BLaER1 (cell line): ENCODE measurements at regions not wholly inside any gene's neighbourhood (a gene's known extent, or its start where the extent isn't known, plus 50 kb on each side); places are given as distances from the start of the nearest gene placed in this dataset.
"Not testable (repeated sequence)": the region's sequence is repeated elsewhere in the genome, so short reads cannot be mapped to it uniquely, and the experiment has no call there.

Source experiments
- H3K27ac ChIP-seq: shearing (Covaris generic); formaldehyde crosslinking; 2 replicates; pipeline ENCODE4 v1.8.1; 2022
- H3K27me3 ChIP-seq: shearing (Covaris generic); formaldehyde crosslinking; 2 replicates; pipeline ENCODE4 v1.8.1; 2022
- H3K36me3 ChIP-seq: shearing (Covaris generic); formaldehyde crosslinking; 2 replicates; pipeline ENCODE4 v1.8.1; 2022
- H3K4me1 ChIP-seq: shearing (Covaris generic); formaldehyde crosslinking; 2 replicates; pipeline ENCODE4 v1.8.1; 2022
- H3K4me2 ChIP-seq: shearing (Covaris generic); formaldehyde crosslinking; 2 replicates; pipeline ENCODE4 v1.8.1; 2022
- H3K4me3 ChIP-seq: shearing (Covaris generic); formaldehyde crosslinking; 2 replicates; pipeline ENCODE4 v1.8.1; 2022
- H3K9ac ChIP-seq: shearing (Covaris generic); formaldehyde crosslinking; 2 replicates; pipeline ENCODE4 v1.8.1; 2022
- H3K9me3 ChIP-seq: shearing (Covaris generic); formaldehyde crosslinking; 2 replicates; pipeline ENCODE4 v1.8.1; 2022
- H4K20me1 ChIP-seq: shearing (Covaris generic); formaldehyde crosslinking; 2 replicates; pipeline ENCODE4 v1.8.1; 2022
- Cebpa-rat ChIP-seq: shearing (Covaris generic); IDR thresholded peaks from 2 replicates; pipeline ENCODE4 v1.8.1; 2022

DNA sequence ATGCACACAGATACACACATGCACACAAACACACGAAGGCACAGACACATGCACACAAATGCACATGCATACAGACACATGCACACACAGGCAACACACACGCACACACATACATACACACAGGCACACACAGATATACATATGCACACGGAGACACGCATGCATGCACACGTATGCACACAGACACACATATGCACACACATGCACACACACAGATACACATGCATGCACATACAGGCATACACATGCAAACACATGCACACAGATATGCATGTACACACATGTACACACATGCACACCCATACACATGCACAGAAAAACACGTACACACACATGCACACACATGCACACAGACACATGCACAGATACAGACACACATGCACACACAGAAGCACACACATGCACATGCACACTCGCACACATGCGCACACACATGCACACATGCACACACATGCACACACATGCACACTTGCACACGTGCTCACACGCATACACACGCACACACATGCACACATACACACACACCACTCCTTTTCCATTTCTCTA lies 70.8 kb upstream of the ALDH3B2 start:
- Histone ChIP-seq H3K27ac (no peak overlapping the region), H4K20me1 (no peaks in the 10 kb centered on the region), H3K36me3 (no peaks in the 10 kb centered on the region), H3K27me3 (no peaks in the 10 kb centered on the region), H3K4me3 (no peak overlapping the region), H3K9ac (no peak overlapping the region), H3K9me3 (no peaks in the 10 kb centered on the region), H3K4me2 (peak overlapping the region; percentile 57), H3K4me1 (peaks cover 45% of the 10 kb centered on the region)
- no peak for TF ChIP-seq Cebpa-rat

DNA sequence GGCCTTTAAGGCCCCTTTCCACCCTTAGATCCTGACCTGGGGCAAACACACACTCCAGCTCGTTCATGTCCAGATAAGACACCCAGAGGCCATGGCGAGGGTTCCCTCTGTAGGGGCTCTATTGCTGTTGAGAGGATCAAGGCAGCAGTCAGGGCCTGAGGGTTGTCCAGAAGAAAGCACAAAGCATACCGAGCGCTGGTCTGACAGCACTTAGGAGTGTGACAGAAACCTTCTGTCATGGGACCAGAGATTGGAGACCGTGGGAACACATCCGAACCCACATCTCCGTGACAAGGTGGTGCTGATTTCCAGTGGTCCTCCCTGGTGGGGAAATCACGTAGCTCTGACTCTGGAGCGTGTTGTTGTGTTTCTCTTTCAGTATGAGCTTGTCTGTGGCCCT lies 69.8 kb upstream of the ALDH3B2 start:
- peak overlapping the region; percentile 57 for H3K4me2 ChIP-seq
- H3K9ac ChIP-seq, H3K36me3 ChIP-seq, H3K4me3 ChIP-seq, H4K20me1 ChIP-seq, H3K27me3 ChIP-seq, H3K9me3 ChIP-seq: not testable (repeated sequence)
- 0 out of 2 replicates have a peak overlapping the region, but pooled peaks have one; percentile 30 for H3K27ac ChIP-seq
- H3K4me1 ChIP-seq: peaks cover 45% of the 10 kb centered on the region

DNA sequence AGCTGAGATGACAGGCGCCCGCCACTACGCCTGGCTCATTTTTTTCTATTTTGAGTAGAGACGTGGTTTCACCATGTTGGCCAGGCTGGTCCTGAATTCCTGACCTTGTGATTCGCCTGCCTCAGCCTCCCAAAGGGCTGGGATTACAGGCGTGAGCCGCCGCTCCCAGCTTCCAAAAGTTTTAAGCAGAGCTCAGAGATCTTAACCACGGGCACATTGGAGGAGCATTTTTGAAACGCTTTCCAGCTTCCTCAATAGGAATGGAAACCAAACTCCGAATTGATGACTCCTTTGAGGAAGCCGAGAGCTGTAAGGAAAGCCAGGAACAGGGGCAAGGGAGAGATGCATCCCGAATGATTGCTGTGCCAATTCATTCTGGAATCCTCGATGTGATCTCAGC lies 63.8 kb upstream of the ALDH3B2 start:
- not testable (repeated sequence) for H3K36me3 ChIP-seq, H3K4me3 ChIP-seq, H3K27me3 ChIP-seq, H3K9me3 ChIP-seq, H3K4me2 ChIP-seq, H3K27ac ChIP-seq, H4K20me1 ChIP-seq, H3K4me1 ChIP-seq, H3K9ac ChIP-seq

DNA sequence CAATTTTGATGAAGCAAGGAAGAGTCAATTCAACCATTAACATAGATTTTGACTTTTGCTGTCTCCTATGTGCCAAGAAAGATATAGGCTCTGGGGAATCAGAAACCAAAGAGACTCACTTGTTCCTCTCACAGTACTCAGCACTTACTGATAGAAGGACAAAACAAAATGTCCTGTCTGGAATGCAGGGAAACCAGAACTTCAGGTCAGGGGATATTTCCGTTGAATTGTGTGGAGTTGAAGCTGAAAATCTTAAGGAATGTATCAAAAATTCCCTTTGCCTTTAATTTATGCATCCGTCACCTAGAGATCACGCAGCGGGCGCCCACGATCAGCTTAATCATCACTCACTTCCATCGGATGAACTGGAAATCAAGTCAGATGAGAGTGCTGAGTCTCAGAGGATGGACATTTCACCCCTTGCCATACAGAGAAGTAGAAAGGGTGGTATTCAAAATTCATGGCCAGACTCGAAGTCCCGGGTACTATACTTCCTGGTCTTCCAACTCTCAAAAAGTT lies 63.2 kb upstream of the ALDH3B2 start:
- H3K4me3 ChIP-seq, H3K9ac ChIP-seq, H3K27me3 ChIP-seq, H3K36me3 ChIP-seq, H4K20me1 ChIP-seq, H3K4me1 ChIP-seq, H3K9me3 ChIP-seq, H3K4me2 ChIP-seq, H3K27ac ChIP-seq: not testable (repeated sequence)

DNA sequence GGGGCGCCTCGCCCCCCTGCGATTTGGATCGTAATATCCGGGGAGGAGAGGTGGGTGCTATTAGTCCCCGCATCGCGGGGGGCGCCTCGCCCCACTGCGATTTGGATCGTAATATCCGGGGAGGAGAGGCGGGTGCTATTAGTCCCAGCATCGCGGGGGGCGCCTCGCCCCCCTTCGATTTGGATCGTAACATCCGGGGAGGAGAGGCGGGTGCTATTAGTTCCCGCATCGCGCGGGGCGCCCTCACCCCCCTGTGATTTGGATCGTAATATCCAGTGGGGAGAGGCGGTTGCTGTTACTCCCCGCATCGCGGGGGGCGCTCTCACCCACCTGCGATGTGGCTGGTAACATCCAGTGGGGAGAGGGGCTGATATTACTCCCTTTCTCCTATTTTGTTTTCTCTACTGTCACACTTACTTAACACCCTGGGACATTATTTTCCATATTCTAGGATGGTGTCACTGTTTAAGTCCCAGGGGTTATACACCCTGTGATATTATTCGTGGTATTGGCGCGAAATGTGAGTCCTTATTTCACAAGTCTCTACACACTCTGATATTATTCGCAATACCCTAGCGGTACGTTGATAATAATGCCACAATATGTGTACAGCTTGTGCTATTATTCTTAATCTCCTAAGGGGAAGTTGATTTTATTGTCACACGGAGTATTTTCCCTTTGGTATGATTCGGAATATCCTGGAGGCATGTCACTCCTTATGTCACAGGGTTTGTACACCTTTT lies 57.8 kb upstream of the ALDH3B2 start:
- H3K4me3 ChIP-seq: peak overlapping the region; percentile 53
- no peak overlapping the region for H3K9ac ChIP-seq
- no peak for TF ChIP-seq Cebpa-rat

DNA sequence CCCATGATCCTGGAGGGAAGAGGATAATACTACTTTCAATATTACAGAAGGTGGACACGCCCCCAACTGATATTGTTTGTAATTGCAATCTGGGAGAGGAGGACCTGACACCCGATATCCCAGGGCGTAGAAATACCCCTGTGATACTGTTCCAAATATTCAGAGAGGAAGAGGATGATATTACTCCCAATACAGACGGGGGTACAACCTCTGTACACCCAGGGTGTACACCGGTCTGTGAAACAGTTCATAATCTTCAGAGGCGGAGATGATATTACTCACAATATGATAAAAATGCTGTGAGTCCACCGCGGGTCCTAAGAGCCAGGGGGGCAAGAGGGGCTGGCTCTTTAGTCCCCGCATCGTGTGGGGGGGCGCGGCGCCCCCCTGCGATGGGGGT lies 57.2 kb upstream of the ALDH3B2 start:
- H3K9ac ChIP-seq: no peak overlapping the region
- no peaks in the 10 kb centered on the region for H3K4me1 ChIP-seq
- no peaks in the 10 kb centered on the region for H3K36me3 ChIP-seq
- H3K9me3 ChIP-seq: no peaks in the 10 kb centered on the region
- no peaks in the 10 kb centered on the region for H3K27me3 ChIP-seq
- peak overlapping the region; percentile 20 for H3K4me2 ChIP-seq
- H3K4me3 ChIP-seq: peak overlapping the region; percentile 53
- H4K20me1 ChIP-seq: no peaks in the 10 kb centered on the region
- no peak overlapping the region for H3K27ac ChIP-seq
- TF ChIP-seq Cebpa-rat: no peak

More for the DNA sequence above, 57.8 kb upstream of the ALDH3B2 start:
- Histone ChIP-seq H3K27ac (no peak overlapping the region), H3K4me1 (no peaks in the 10 kb centered on the region), H3K4me2 (peak overlapping the region; percentile 20), H4K20me1 (no peaks in the 10 kb centered on the region), H3K36me3 (no peaks in the 10 kb centered on the region), H3K9me3 (no peaks in the 10 kb centered on the region), H3K27me3 (no peaks in the 10 kb centered on the region)

DNA sequence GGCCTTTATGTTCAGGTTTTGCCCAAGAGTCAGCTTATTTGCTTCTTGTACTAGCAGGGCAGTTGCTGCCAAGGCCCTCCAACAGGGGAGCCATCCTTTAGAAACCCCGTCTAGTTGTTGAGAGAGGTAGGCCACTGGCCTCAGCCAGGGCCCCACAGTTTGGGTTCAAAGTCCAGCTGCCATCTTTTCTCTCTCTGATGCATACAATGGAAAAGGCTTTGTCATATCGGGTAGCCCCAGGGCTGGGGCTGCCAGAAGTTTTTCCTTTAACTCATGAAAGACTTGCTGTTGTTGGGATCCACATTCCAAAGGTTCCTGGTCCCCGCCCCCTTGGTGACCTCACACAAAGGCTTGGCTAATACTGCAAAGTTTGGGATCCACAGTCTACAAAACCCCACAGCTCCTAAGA lies 53.7 kb upstream of the ALDH3B2 start:
- not testable (repeated sequence) for H3K4me1 ChIP-seq, H3K36me3 ChIP-seq, H3K9ac ChIP-seq, H3K9me3 ChIP-seq, H3K27me3 ChIP-seq, H4K20me1 ChIP-seq, H3K4me3 ChIP-seq, H3K4me2 ChIP-seq, H3K27ac ChIP-seq

DNA sequence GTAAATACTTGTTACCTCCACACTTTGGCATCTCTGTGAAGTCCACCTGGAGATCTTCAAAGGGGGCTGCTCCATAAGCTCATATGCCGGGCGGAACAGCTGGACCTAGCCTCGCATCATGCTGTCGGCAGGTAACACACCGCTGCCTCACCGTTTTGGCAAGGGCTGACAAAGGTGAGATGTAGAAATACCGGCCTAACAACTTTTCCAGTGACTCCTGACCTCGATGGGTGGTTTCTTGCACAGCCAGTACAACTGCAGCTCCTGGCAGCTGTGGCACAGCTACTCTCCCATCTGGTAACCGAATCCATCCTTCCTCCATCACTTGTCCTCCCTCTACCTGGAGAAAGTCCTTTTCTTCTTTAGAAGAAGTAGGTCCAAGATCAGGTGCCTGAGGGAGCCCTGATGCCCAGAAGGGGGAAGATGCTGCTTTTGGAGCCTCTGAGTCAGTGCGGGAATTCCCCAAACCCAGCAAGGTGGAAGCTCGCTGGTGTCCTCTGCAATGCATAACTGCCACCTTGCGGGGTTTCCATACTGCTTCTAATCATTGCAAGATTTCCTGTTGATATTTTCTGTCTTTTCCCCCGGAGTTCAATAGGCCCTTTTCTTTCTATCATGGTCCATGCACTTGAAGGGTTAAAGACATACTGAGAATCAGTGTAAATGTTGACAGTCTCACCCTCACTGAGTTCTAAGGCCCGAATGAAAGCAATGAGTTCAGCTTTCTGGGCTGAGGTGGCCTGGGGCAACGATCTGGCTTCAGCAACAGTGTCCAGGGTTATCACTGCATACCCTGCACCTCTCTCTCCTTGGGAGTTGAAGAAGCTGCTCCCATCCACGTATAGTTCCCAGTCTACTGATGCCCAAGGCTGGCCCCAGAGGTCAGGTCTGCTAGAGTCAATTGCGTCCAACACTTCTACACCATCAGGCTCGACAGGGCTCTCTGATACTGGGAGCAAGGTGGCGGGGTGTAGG lies 52.9 kb upstream of the ALDH3B2 start:
- not testable (repeated sequence) for H3K36me3 ChIP-seq, H3K4me3 ChIP-seq, H3K27me3 ChIP-seq, H3K4me1 ChIP-seq, H3K4me2 ChIP-seq, H3K27ac ChIP-seq, H3K9me3 ChIP-seq, H3K9ac ChIP-seq, H4K20me1 ChIP-seq
